OCI-LY7 (cell line): ENCODE measurements at regions not wholly inside any gene's neighbourhood (a gene's known extent, or its start where the extent isn't known, plus 50 kb on each side); places are given as distances from the start of the nearest gene placed in this dataset.

Source experiments
- EZH2phosphoT487 ChIP-seq: fragments of 200-600 bp; sonication (generic); IDR thresholded peaks from 2 replicates; pipeline ENCODE4 v1.6.1; 2018; ENCODE audit warnings: low read depth, borderline replicate concordance, mild to moderate bottlenecking, mixed run types, antibody characterized with exemption, low read length, moderate library complexity, mixed read lengths
- TF ChIP-seq, protein P1 (sequence below): fragments of 200-600 bp; sonication (generic); conservative IDR thresholded peaks from 2 replicates; pipeline ENCODE4 v1.5.1; 2014; ENCODE audit warnings: mild to moderate bottlenecking, antibody characterized with exemption, low read length, moderate library complexity, mixed read lengths

DNA sequence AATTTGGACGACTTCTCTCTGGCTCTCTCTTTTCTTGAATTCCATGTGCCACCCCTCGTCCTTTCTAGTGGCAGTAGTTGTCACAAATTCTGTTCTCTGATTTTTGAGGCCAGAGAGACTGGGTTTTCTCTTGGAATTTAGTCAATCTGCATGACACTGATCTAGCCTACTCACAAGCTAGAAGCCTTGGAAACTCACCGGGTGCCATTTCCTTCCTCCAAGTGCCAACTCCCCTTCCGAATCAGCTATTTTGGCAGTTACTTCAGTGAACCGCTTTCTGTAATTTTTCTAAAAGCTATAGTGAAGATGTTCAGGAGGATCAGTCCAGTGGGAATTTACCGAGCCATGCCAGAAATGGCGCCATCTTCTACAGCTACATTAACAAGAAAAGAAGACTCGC lies 228.9 kb downstream of the PMP22 start:
- TF ChIP-seq, protein P1, sequence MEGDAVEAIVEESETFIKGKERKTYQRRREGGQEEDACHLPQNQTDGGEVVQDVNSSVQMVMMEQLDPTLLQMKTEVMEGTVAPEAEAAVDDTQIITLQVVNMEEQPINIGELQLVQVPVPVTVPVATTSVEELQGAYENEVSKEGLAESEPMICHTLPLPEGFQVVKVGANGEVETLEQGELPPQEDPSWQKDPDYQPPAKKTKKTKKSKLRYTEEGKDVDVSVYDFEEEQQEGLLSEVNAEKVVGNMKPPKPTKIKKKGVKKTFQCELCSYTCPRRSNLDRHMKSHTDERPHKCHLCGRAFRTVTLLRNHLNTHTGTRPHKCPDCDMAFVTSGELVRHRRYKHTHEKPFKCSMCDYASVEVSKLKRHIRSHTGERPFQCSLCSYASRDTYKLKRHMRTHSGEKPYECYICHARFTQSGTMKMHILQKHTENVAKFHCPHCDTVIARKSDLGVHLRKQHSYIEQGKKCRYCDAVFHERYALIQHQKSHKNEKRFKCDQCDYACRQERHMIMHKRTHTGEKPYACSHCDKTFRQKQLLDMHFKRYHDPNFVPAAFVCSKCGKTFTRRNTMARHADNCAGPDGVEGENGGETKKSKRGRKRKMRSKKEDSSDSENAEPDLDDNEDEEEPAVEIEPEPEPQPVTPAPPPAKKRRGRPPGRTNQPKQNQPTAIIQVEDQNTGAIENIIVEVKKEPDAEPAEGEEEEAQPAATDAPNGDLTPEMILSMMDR, result no peak
- no peak for TF ChIP-seq EZH2phosphoT487
